ENCODE measurements at regions not wholly inside any gene's neighbourhood (a gene's known extent, or its start where the extent isn't known, plus 50 kb on each side); places are given as distances from the start of the nearest gene placed in this dataset.

DNA sequence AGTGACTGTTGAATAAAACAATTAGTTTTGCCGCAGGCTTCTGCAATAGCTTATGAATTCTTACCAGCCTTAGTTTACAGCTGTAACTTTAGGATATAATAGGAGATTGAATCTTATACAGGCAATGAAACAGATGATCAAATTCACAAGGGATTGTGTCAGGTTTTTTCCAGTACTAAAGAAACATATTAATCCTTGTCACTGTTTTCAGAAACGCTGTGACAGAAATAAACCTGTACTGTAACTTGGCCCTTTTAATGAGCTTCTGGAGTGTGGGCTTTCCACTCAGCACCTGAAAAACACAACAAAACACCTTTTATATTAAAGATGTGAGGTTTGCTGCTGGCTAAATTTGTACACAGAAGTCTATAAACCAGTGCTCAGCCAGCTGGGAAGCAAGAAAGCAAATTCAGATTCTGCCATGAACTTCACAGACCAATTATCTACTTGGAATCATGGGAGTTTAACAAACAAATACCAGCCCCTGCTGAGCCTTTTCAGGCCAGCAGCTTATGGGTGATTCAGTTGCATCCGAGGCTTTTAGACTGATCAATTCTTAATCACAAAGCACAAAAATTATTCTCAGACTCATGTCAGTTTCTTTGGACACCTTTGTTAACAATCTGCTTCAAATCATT lies 109.5 kb downstream of the FOXG1 start:
- Histone ChIP-seq H4K91ac (ENCODE audit: insufficient read depth, low read depth, low read length) (no peak overlapping the region), H3K4ac (ENCODE audit: low read depth, low read length) (no peak overlapping the region), H3K4me1 (ENCODE audit: control insufficient read depth, insufficient read depth, low read length) (no peaks in the 10 kb centered on the region), H3K9ac (ENCODE audit: low read depth, low read length) (no peak overlapping the region), H2BK20ac (ENCODE audit: low read depth, low read length) (no peak overlapping the region), H4K5ac (ENCODE audit: low read depth, low read length) (no peak overlapping the region), H3K23ac (ENCODE audit: low read depth, low read length) (no peak overlapping the region), H3K18ac (ENCODE audit: low read depth, low read length) (no peak overlapping the region), H3K79me1 (ENCODE audit: low read depth in 1 of 2, low read length in 2 of 2) (no peaks in the 10 kb centered on the region), H3K9me3 (ENCODE audit: control insufficient read depth, insufficient read depth, low read length) (no peaks in the 10 kb centered on the region), H2BK120ac (ENCODE audit: low read depth, low read length) (no peak overlapping the region), H3K27ac (ENCODE audit: insufficient read depth, low read length) (no peak overlapping the region), H3K36me3 (ENCODE audit: control insufficient read depth, insufficient read depth, low read length) (no peaks in the 10 kb centered on the region), H2BK15ac (ENCODE audit: low read depth, low read length) (no peak overlapping the region), H3K4me2 (ENCODE audit: low read depth, low read length) (no peak overlapping the region), H4K8ac (ENCODE audit: low read depth in 2 of 2, low read length in 2 of 2) (no peak overlapping the region), H2AK5ac (ENCODE audit: low read depth, low read length) (no peak overlapping the region), H2AK9ac (replicated peaks; ENCODE audit: low read depth, low read length, poor library complexity) (no peak overlapping the region), H3K9me1 (ENCODE audit: insufficient read depth, low read length) (no peaks in the 10 kb centered on the region), H2BK5ac (ENCODE audit: low read depth, low read length, poor library complexity, severe bottlenecking) (no peak overlapping the region), H3K56ac (ENCODE audit: extremely low read depth, insufficient read depth, low read length) (no peak overlapping the region), H3K14ac (replicated peaks; ENCODE audit: low read depth, low read length) (no peak overlapping the region), H4K20me1 (ENCODE audit: insufficient read depth, low read length) (no peaks in the 10 kb centered on the region), H2AFZ (replicated peaks; ENCODE audit: low read length, poor library complexity) (no peak overlapping the region), H3K27me3 (ENCODE audit: control insufficient read depth, insufficient read depth, low read length) (no peaks in the 10 kb centered on the region), H3K4me3 (ENCODE audit: insufficient read depth, low read depth, low read length) (no peak overlapping the region)
- ATAC-seq (ENCODE audit: low read depth) (no peak), DNase-seq (no peak)
- no CpG with 5 or more reads among the region's 3 CpGs for WGBS, 2 experiments (ENCODE audit: extremely low coverage in 2 of 2, insufficient read length in 1 of 2)
- dilution Hi-C loops (cut with HindIII; ENCODE audit: low sequenced_read_pairs, unreplicated experiment), result no loop called here
- no TSS peak for BruUV-seq (replicated peaks)
- intact Hi-C loops (cut with micrococcal nuclease), result no loop called here
- POLR2A ChIA-PET (ENCODE audit: unreplicated experiment), result no interaction called here
- in situ Hi-C loops (cut with MboI; ENCODE audit: low sequenced_read_pairs), result no loop called here
- TF ChIP-seq RAD21 (IDR thresholded peaks at IDR 0.05; ENCODE audit: low read length), result no peak
- TF ChIP-seq, protein P1, sequence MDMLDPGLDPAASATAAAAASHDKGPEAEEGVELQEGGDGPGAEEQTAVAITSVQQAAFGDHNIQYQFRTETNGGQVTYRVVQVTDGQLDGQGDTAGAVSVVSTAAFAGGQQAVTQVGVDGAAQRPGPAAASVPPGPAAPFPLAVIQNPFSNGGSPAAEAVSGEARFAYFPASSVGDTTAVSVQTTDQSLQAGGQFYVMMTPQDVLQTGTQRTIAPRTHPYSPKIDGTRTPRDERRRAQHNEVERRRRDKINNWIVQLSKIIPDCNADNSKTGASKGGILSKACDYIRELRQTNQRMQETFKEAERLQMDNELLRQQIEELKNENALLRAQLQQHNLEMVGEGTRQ (IDR thresholded peaks at IDR 0.05; ENCODE audit: low read depth, low read length), result no peak
- TF ChIP-seq BHLHE40 (IDR thresholded peaks at IDR 0.05; ENCODE audit: low read depth, low read length), result no peak
- TF ChIP-seq SMC3 (IDR thresholded peaks at IDR 0.05; ENCODE audit: low read depth, low read length), result no peak
- TF ChIP-seq POLR2A (IDR thresholded peaks at IDR 0.05; ENCODE audit: low read depth, low read length), result no peak
- TF ChIP-seq RFX5 (IDR thresholded peaks at IDR 0.05; ENCODE audit: low read depth, low read length), result no peak
- CTCF ChIA-PET, result no interaction called here

Data from IMR-90 (cell line).